Peyer's patch (tissue), 4 donors: ENCODE measurements at regions not wholly inside any gene's neighbourhood (a gene's known extent, or its start where the extent isn't known, plus 50 kb on each side); places are given as distances from the start of the nearest gene placed in this dataset.

Experiments
- DNase-seq, 3 donors: peaks; one replicate each; pipeline ENCODE4 v3.0.0-alpha.2; 2017 to 2019
- H3K27ac ChIP-seq, 4 donors: fragments of 200-600 bp; sonication (generic); one replicate each; pipeline ENCODE4 v1.5.1; 2016 to 2019
- H3K27me3 ChIP-seq, 2 donors: fragments of 200-600 bp; sonication (generic); one replicate each; pipeline ENCODE4 v1.5.1; 2019
- H3K36me3 ChIP-seq, 3 donors: fragments of 200-600 bp; sonication (generic); one replicate each; pipeline ENCODE4 v1.5.1; 2016 to 2019
- H3K4me1 ChIP-seq, 4 donors: fragments of 200-600 bp; sonication (generic); one replicate each; pipeline ENCODE4 v1.5.1; 2016 to 2019
- H3K4me3 ChIP-seq, 4 donors: fragments of 200-600 bp; sonication (generic); 1 replicate in 3 of 4; 2 replicates in 1 of 4; pipeline ENCODE4 v1.5.1; 2016 to 2019; ENCODE audit warnings: mild to moderate bottlenecking in 1 of 4
- H3K9me3 ChIP-seq, 4 donors: fragments of 200-600 bp; sonication (generic); one replicate each; pipeline ENCODE4 v1.5.1; 2016 to 2019; ENCODE audit warnings: mild to moderate bottlenecking in 1 of 4
- CTCF ChIP-seq, 6 experiments: fragments of 450-650 bp in 4 of 6; fragments of 200-600 bp in 2 of 6; sonication (generic) in 1 of 6; IDR thresholded peaks; one replicate each; pipeline ENCODE4 v1.5.1; 2017 to 2019; ENCODE audit warnings: antibody characterized with exemption in 6 of 6, mild to moderate bottlenecking in 3 of 6, moderate library complexity in 1 of 6
- POLR2A ChIP-seq, 2 donors: fragments of 450-650 bp; IDR thresholded peaks; one replicate each; pipeline ENCODE4 v1.5.1; 2017; ENCODE audit warnings: antibody characterized with exemption in 2 of 2, mild to moderate bottlenecking in 2 of 2, moderate library complexity in 2 of 2

DNA sequence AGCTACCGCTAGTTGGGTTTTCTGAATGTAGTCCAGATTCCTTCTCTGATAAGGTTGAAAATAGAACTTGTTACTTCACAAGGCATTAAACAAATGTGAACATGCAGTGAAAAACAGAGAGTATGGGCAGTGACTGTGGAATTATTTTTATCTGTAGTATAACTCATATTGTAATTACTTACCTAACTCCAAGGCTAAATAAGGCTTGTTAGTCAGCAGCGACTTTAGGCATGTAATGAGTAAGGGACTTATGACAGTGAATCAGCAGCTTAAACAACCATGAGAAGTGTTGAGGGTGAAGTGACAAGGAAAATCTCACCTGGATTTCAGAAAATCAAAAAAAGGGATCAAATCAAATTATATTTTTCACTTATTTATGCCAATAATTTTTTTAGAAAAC, 1719.5 kb upstream of the MIR17HG start:
- TF ChIP-seq CTCF (IDR thresholded peaks at IDR 0.05) (no peak), POLR2A (IDR thresholded peaks at IDR 0.05) (no peak)
- H3K36me3 ChIP-seq: no peaks in the 10 kb centered on the region
- no peak overlapping the region for H3K4me3 ChIP-seq
- no peak for DNase-seq
- H3K4me1 ChIP-seq: no peaks in the 10 kb centered on the region
- no peaks in the 10 kb centered on the region for H3K9me3 ChIP-seq
- no peaks in the 10 kb centered on the region for H3K27me3 ChIP-seq
- no peak overlapping the region for H3K27ac ChIP-seq

GRCh38 chr13:89628567-89628966, 1718.9 kb upstream of the MIR17HG start:
- H3K36me3 ChIP-seq: no peaks in the 10 kb centered on the region
- DNase-seq: no peak
- H3K27ac ChIP-seq: no peak overlapping the region
- no peaks in the 10 kb centered on the region for H3K9me3 ChIP-seq
- TF ChIP-seq POLR2A (IDR thresholded peaks at IDR 0.05) (no peak), CTCF (IDR thresholded peaks at IDR 0.05) (no peak)
- H3K4me3 ChIP-seq: no peak overlapping the region
- H3K4me1 ChIP-seq: no peaks in the 10 kb centered on the region
- H3K27me3 ChIP-seq: no peaks in the 10 kb centered on the region

DNA sequence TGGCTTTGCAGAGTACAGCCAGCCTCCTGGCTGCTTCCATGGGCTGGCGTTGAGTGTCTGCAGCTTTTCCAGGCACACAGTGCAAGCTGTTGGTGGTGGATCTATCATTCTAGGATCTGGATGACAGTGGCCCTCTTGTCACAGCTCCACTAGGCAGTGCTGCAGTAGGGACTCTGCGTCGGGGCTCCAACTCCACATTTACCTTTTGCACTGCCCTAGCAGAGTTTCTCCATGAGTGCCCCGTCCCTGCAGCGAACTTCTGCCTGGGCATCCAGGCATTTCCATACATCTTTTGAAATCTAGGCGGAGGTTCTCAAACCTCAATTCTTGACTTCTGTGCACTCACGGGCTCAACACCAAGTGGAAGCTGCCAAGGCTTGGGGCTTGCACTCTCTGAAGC, 1697.3 kb upstream of the MIR17HG start:
- Histone ChIP-seq H3K4me3 (no peak overlapping the region), H3K27ac (no peak overlapping the region), H3K9me3 (no peaks in the 10 kb centered on the region), H3K36me3 (no peaks in the 10 kb centered on the region), H3K27me3 (no peaks in the 10 kb centered on the region), H3K4me1 (no peaks in the 10 kb centered on the region)
- TF ChIP-seq CTCF (IDR thresholded peaks at IDR 0.05) (no peak), POLR2A (IDR thresholded peaks at IDR 0.05) (no peak)
- no peak for DNase-seq

DNA sequence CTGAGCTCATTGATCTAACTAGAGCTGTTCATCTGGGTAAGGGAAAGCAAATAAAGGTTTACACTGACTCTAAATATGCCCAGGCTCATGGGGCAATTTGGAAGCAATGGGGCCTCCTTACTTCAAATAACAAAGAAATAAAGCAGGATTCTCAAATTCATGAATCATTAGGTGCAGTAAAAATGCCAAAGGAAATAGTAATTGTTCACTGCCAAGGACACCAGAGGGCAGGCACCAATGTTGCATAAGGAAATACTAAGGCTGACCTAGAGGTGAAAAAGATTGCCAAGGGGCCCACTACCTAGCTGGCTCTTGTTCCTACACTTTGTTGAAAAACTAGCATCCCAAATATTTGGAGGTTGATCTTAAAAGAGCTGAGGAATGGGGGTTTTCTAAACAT, 1686.7 kb upstream of the MIR17HG start:
- Histone ChIP-seq H3K36me3 (no peaks in the 10 kb centered on the region), H3K27ac (no peak overlapping the region)
- no peak for TF ChIP-seq POLR2A (IDR thresholded peaks at IDR 0.05)
- no peak for TF ChIP-seq CTCF (IDR thresholded peaks at IDR 0.05)

DNA sequence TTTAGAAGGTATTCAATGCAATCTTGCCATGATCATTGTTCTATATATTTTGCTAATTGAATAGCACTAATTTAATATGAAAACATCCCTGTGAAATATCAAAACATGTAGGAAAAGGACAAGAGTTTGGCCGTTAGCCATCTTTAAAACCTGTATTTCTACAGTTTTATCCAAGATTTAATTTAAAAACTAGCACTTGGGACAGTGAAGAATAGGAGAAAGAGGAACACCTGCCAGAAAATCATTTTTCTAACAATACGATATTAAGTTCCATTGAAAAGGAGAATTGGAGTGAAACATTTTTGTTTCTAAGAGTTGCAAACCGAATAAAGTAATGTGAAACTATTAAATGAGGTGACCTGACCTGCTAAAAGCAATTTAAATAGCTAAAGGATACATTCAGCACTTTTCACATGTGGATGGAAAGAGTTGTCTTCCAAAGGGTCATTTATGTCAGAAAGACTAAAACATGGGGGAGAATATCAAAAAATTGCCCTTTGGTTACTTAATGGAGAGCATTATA, 1673.6 kb upstream of the MIR17HG start:
- Histone ChIP-seq H3K9me3 (no peaks in the 10 kb centered on the region), H3K27me3 (no peaks in the 10 kb centered on the region), H3K27ac (no peak overlapping the region), H3K4me1 (no peaks in the 10 kb centered on the region), H3K4me3 (no peak overlapping the region), H3K36me3 (no peaks in the 10 kb centered on the region)
- no peak for TF ChIP-seq CTCF (IDR thresholded peaks at IDR 0.05)
- TF ChIP-seq POLR2A (IDR thresholded peaks at IDR 0.05): no peak
- no peak for DNase-seq

More for the DNA sequence above, 1686.7 kb upstream of the MIR17HG start:
- no peak for DNase-seq
- no peaks in the 10 kb centered on the region for H3K9me3 ChIP-seq
- no peaks in the 10 kb centered on the region for H3K4me1 ChIP-seq
- no peaks in the 10 kb centered on the region for H3K27me3 ChIP-seq
- no peak overlapping the region for H3K4me3 ChIP-seq
